Dermis microvascular lymphatic vessel endothelial cell (primary cell): ENCODE measurements at regions not wholly inside any gene's neighbourhood (a gene's known extent, or its start where the extent isn't known, plus 50 kb on each side); places are given as distances from the start of the nearest gene placed in this dataset.
"Not testable (repeated sequence)": the region's sequence is repeated elsewhere in the genome, so short reads cannot be mapped to it uniquely, and the experiment has no call there.

Source experiments
- DNase-seq, 2 donors: peaks; one replicate each; pipeline versions ENCODE4 v3.0.0 to v3.0.0-alpha.2; 2010; ENCODE audit warnings: low read depth in 2 of 2

GRCh38 chr22:25417826-25418225 is 146.6 kb upstream of the GRK3 start:
- not testable (repeated sequence) for DNase-seq

GRCh38 chr22:25419247-25420113 is 145.0 kb upstream of the GRK3 start:
- peak in 1 of 2 donors; percentile 59 for DNase-seq

GRCh38 chr22:25420114-25420441 is 144.4 kb upstream of the GRK3 start:
- not testable (repeated sequence) for DNase-seq

GRCh38 chr22:25420471-25420924 is 144.0 kb upstream of the GRK3 start:
- DNase-seq = no peak

- DNase-seq = no peak
These were observed 143.3 kb upstream of the GRK3 start for GRCh38 chr22:25420925-25421904.

GRCh38 chr22:25426530-25427308 is 137.8 kb upstream of the GRK3 start:
- DNase-seq = peak in 1 of 2 donors; percentile 24

GRCh38 chr22:25431637-25432342 is 132.7 kb upstream of the GRK3 start:
- DNase-seq = not testable (repeated sequence)

GRCh38 chr22:25433381-25433970 is 131.0 kb upstream of the GRK3 start:
- not testable (repeated sequence) for DNase-seq

- DNase-seq = no peak
These were observed 126.9 kb upstream of the GRK3 start for GRCh38 chr22:25437414-25438160.

- DNase-seq = peak in 1 of 2 donors; percentile 68
These were observed 117.3 kb upstream of the GRK3 start for GRCh38 chr22:25447067-25447685.

- peak; percentile 48 to 85 for DNase-seq
These were observed 116.6 kb upstream of the GRK3 start for GRCh38 chr22:25447686-25448434.

- peak in 1 of 2 donors; percentile 46 for DNase-seq
These were observed 115.9 kb upstream of the GRK3 start for GRCh38 chr22:25448435-25449051.

- DNase-seq = no peak
These were observed 114.6 kb upstream of the GRK3 start for GRCh38 chr22:25449781-25450317.

GRCh38 chr22:25451480-25452114 is 112.9 kb upstream of the GRK3 start:
- DNase-seq = no peak

GRCh38 chr22:25452116-25452700 is 112.3 kb upstream of the GRK3 start:
- no peak for DNase-seq

GRCh38 chr22:25453058-25453457 is 111.4 kb upstream of the GRK3 start:
- DNase-seq = no peak

GRCh38 chr22:25453557-25453956 is 110.9 kb upstream of the GRK3 start:
- no peak for DNase-seq
